ENCODE measurements at regions not wholly inside any gene's neighbourhood (a gene's known extent, or its start where the extent isn't known, plus 50 kb on each side); places are given as distances from the start of the nearest gene placed in this dataset.

GRCh38 chr1:244960904-244961303 lies 96.6 kb upstream of the HNRNPU start:
- no peak overlapping the region for H3K4me3 Mint-ChIP-seq (ENCODE audit: unreplicated experiment)
- Histone ChIP-seq H3K4me3 (ENCODE audit: low read depth, low read length) (no peak overlapping the region), H3K9me3 (no peaks in the 10 kb centered on the region), H3K27me3 (replicated peaks; ENCODE audit: control insufficient read depth, insufficient read depth, low read length) (no peaks in the 10 kb centered on the region), H3K36me3 (ENCODE audit: control insufficient read depth, insufficient read depth, low read length) (no peaks in the 10 kb centered on the region), H3K4me1 (peaks cover 31% of the 10 kb centered on the region)
- H3K27me3 Mint-ChIP-seq (ENCODE audit: insufficient read depth, unreplicated experiment): no peaks in the 10 kb centered on the region
- peaks cover 9% of the 10 kb centered on the region for H3K4me1 Mint-ChIP-seq (ENCODE audit: low read depth, unreplicated experiment)
- TF ChIP-seq, protein P1, sequence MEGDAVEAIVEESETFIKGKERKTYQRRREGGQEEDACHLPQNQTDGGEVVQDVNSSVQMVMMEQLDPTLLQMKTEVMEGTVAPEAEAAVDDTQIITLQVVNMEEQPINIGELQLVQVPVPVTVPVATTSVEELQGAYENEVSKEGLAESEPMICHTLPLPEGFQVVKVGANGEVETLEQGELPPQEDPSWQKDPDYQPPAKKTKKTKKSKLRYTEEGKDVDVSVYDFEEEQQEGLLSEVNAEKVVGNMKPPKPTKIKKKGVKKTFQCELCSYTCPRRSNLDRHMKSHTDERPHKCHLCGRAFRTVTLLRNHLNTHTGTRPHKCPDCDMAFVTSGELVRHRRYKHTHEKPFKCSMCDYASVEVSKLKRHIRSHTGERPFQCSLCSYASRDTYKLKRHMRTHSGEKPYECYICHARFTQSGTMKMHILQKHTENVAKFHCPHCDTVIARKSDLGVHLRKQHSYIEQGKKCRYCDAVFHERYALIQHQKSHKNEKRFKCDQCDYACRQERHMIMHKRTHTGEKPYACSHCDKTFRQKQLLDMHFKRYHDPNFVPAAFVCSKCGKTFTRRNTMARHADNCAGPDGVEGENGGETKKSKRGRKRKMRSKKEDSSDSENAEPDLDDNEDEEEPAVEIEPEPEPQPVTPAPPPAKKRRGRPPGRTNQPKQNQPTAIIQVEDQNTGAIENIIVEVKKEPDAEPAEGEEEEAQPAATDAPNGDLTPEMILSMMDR (IDR thresholded peaks at IDR 0.05; ENCODE audit: insufficient read depth in 1 of 2, low read depth in 1 of 2, low read length in 1 of 2, severe bottlenecking in 1 of 2, unreplicated experiment in 1 of 2): no peak
- H3K36me3 Mint-ChIP-seq (ENCODE audit: insufficient read depth, unreplicated experiment): no peaks in the 10 kb centered on the region
- ChIA-PET POLR2A (no interaction called here), CTCF (no interaction called here)
- BruUV-seq (replicated peaks): no TSS peak
- peak overlapping the region; percentile 16 for H3K27ac Mint-ChIP-seq (ENCODE audit: unreplicated experiment)
- no peak for DNase-seq
- intact Hi-C loops (cut with micrococcal nuclease; ENCODE audit: unreplicated experiment): loop anchor here (5.0 kb wide), 1 partner anchor 509 kb away; the partner anchor contains the start of gene ADSS2
- no peaks in the 10 kb centered on the region for H3K9me3 Mint-ChIP-seq (ENCODE audit: unreplicated experiment)

DNA sequence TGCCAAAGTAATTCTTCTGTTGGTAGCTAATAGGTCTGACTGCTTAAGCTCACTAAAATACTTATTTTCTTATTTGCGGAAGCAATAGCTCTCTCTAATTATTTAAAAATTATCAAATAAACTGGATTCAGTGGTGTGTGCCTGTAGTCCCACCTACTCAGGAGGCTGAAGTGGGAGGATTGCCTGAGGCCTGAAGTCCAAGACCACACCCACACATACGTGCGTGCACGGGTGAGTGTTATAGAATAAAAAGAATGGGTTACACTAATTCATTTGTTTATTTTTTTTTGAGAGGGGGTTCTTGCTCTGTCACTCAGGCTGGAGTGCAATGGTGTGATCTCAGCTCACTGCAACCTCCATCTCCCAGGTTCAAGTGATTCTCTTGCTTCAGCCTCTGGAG lies 94.2 kb upstream of the HNRNPU start:
- no peak overlapping the region for H3K27ac Mint-ChIP-seq (ENCODE audit: unreplicated experiment)
- Histone ChIP-seq H3K4me1 (peaks cover 25% of the 10 kb centered on the region), H3K9me3 (no peaks in the 10 kb centered on the region), H3K4me3 (ENCODE audit: low read depth, low read length) (no peak overlapping the region), H3K36me3 (ENCODE audit: control insufficient read depth, insufficient read depth, low read length) (no peaks in the 10 kb centered on the region), H3K27me3 (replicated peaks; ENCODE audit: control insufficient read depth, insufficient read depth, low read length) (no peaks in the 10 kb centered on the region)
- no peaks in the 10 kb centered on the region for H3K9me3 Mint-ChIP-seq (ENCODE audit: unreplicated experiment)
- TF ChIP-seq, protein P1 (IDR thresholded peaks at IDR 0.05; ENCODE audit: insufficient read depth in 1 of 2, low read depth in 1 of 2, low read length in 1 of 2, severe bottlenecking in 1 of 2, unreplicated experiment in 1 of 2): no peak
- ChIA-PET POLR2A (no interaction called here), CTCF (no interaction called here)
- H3K36me3 Mint-ChIP-seq (ENCODE audit: insufficient read depth, unreplicated experiment): no peaks in the 10 kb centered on the region
- H3K4me1 Mint-ChIP-seq (ENCODE audit: low read depth, unreplicated experiment): no peaks in the 10 kb centered on the region
- BruUV-seq (replicated peaks): no TSS peak
- DNase-seq: no peak
- intact Hi-C loops (cut with micrococcal nuclease; ENCODE audit: unreplicated experiment): no loop called here
- no peak overlapping the region for H3K4me3 Mint-ChIP-seq (ENCODE audit: unreplicated experiment)
- no peaks in the 10 kb centered on the region for H3K27me3 Mint-ChIP-seq (ENCODE audit: insufficient read depth, unreplicated experiment)

GRCh38 chr1:244957525-244957924 lies 93.2 kb upstream of the HNRNPU start:
- H3K36me3 Mint-ChIP-seq (ENCODE audit: insufficient read depth, unreplicated experiment): no peaks in the 10 kb centered on the region
- TF ChIP-seq, protein P1 (IDR thresholded peaks at IDR 0.05; ENCODE audit: insufficient read depth in 1 of 2, low read depth in 1 of 2, low read length in 1 of 2, severe bottlenecking in 1 of 2, unreplicated experiment in 1 of 2): no peak
- intact Hi-C loops (cut with micrococcal nuclease; ENCODE audit: unreplicated experiment): no loop called here
- Histone ChIP-seq H3K36me3 (ENCODE audit: control insufficient read depth, insufficient read depth, low read length) (no peaks in the 10 kb centered on the region), H3K9me3 (no peaks in the 10 kb centered on the region), H3K4me1 (peaks cover 23% of the 10 kb centered on the region), H3K27me3 (replicated peaks; ENCODE audit: control insufficient read depth, insufficient read depth, low read length) (no peaks in the 10 kb centered on the region), H3K4me3 (ENCODE audit: low read depth, low read length) (no peak overlapping the region)
- POLR2A ChIA-PET: no interaction called here
- peaks cover 4% of the 10 kb centered on the region for H3K4me1 Mint-ChIP-seq (ENCODE audit: low read depth, unreplicated experiment)
- CTCF ChIA-PET: no interaction called here
- no peaks in the 10 kb centered on the region for H3K9me3 Mint-ChIP-seq (ENCODE audit: unreplicated experiment)
- DNase-seq: no peak
- H3K4me3 Mint-ChIP-seq (ENCODE audit: unreplicated experiment): no peak overlapping the region
- no peaks in the 10 kb centered on the region for H3K27me3 Mint-ChIP-seq (ENCODE audit: insufficient read depth, unreplicated experiment)
- no peak overlapping the region for H3K27ac Mint-ChIP-seq (ENCODE audit: unreplicated experiment)
- no TSS peak for BruUV-seq (replicated peaks)
